ENCODE measurements at regions not wholly inside any gene's neighbourhood (a gene's known extent, or its start where the extent isn't known, plus 50 kb on each side); places are given as distances from the start of the nearest gene placed in this dataset.

DNA sequence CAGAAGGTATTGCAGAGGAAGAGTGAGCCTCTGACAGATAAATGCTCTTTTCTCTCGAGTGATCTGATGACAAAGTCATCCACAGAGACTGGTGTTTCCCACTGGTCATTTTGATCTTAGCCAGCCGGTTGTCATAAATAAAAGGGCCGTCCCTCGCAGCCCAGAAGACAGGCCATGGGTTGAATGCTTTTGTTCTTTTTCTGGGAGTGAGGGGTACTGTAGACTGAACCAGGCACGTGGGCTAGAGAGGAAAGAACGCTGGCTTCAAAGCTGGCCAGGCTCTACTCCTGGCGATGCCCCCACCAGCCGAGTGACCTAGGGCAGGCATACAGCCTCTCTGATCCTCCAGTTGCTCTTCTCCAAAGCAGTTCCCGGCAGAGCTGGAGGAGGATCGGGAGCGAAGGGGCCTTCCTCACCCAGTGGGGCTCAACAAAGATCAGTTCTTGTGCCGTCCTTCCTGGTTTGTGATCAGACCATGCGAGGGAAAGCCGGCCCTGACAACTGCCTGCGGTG lies 193.5 kb downstream of the INHBB start:
- TF ChIP-seq, protein P1, sequence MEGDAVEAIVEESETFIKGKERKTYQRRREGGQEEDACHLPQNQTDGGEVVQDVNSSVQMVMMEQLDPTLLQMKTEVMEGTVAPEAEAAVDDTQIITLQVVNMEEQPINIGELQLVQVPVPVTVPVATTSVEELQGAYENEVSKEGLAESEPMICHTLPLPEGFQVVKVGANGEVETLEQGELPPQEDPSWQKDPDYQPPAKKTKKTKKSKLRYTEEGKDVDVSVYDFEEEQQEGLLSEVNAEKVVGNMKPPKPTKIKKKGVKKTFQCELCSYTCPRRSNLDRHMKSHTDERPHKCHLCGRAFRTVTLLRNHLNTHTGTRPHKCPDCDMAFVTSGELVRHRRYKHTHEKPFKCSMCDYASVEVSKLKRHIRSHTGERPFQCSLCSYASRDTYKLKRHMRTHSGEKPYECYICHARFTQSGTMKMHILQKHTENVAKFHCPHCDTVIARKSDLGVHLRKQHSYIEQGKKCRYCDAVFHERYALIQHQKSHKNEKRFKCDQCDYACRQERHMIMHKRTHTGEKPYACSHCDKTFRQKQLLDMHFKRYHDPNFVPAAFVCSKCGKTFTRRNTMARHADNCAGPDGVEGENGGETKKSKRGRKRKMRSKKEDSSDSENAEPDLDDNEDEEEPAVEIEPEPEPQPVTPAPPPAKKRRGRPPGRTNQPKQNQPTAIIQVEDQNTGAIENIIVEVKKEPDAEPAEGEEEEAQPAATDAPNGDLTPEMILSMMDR (IDR thresholded peaks at IDR 0.05) = no peak
- TF ChIP-seq POLR2A (IDR thresholded peaks at IDR 0.05) = no peak
